ENCODE measurements at regions not wholly inside any gene's neighbourhood (a gene's known extent, or its start where the extent isn't known, plus 50 kb on each side); places are given as distances from the start of the nearest gene placed in this dataset.

DNA sequence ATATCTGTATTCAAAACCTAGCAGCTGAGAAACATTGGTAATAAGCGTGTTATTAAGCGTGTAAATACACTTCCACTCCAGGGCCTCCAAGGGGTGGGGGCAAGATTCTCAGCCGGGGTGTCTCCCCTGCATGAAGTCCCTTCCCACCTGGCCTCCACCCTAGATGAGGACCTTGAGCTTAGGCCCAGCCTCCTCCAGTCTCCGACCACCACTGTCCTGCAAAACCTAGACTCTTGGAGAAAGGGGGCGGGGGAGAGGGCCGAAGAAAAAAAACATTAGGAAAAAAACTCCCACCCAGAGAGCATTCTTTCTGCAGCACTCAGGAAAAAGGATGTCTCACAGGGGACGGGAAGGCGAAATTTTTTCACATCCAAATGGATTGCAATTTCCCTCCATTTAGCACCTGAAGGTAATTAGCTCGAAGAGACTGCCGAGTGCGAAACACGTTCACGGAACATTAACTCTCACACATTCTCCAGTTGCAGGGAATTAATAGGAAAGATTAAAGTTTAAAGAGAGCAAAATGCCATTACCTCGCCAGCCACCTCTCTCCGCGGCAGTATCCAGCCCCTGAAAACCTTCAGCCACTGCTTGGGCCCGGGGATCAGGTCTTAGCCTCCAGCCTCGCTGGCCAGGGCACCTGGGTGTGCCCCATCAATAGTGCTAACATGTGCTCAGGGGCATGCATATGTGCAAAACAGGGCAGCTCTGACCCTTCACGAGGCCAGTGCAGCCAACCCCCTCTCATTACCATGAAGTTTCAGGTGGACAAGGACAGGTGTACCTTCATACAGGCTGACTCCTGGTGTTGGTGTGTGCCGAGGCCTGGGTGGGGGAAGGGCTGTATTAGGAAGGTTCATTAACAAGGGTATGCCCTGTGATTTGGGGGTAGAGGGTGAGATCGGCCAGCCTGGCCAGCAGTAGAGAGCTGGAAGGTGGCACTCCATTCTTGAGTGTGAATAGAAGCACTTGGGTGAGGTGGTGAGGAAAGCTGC, 77.2 kb downstream of the HIF1AN start:
- Mint-ChIP-seq H3K4me1 (no peaks in the 10 kb centered on the region), H3K36me3 (no peaks in the 10 kb centered on the region), H3K27me3 (ENCODE audit: low read depth in 2 of 2) (peaks cover 25 to 33% of the 10 kb centered on the region in 2 donors), H3K27ac (no peak overlapping the region), H3K4me3 (no peak overlapping the region), H3K9me3 (no peaks in the 10 kb centered on the region)
- H3K9me3 ChIP-seq (ENCODE audit: control insufficient read depth, insufficient read depth, low read length) = no peaks in the 10 kb centered on the region
- ATAC-seq (no peak), DNase-seq (no peak)
- H3K27me3 ChIP-seq (ENCODE audit: control insufficient read depth, insufficient read depth, low read length) = peaks cover 2% of the 10 kb centered on the region
- intact Hi-C loops (cut with micrococcal nuclease) = no loop called here
- TF ChIP-seq, protein P1, sequence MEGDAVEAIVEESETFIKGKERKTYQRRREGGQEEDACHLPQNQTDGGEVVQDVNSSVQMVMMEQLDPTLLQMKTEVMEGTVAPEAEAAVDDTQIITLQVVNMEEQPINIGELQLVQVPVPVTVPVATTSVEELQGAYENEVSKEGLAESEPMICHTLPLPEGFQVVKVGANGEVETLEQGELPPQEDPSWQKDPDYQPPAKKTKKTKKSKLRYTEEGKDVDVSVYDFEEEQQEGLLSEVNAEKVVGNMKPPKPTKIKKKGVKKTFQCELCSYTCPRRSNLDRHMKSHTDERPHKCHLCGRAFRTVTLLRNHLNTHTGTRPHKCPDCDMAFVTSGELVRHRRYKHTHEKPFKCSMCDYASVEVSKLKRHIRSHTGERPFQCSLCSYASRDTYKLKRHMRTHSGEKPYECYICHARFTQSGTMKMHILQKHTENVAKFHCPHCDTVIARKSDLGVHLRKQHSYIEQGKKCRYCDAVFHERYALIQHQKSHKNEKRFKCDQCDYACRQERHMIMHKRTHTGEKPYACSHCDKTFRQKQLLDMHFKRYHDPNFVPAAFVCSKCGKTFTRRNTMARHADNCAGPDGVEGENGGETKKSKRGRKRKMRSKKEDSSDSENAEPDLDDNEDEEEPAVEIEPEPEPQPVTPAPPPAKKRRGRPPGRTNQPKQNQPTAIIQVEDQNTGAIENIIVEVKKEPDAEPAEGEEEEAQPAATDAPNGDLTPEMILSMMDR (IDR thresholded peaks at IDR 0.05) = no peak
- 63% methylated on average over 21 of the region's 21 CpGs for WGBS (ENCODE audit: insufficient coverage)
- no peak overlapping the region for H3K27ac ChIP-seq (ENCODE audit: low read length)
- H3K4me1 ChIP-seq (ENCODE audit: control insufficient read depth, insufficient read depth, low read length) = no peaks in the 10 kb centered on the region
- H3K36me3 ChIP-seq (ENCODE audit: control insufficient read depth, insufficient read depth, low read length) = no peaks in the 10 kb centered on the region
- H3K4me3 ChIP-seq (ENCODE audit: low read length) = no peak overlapping the region

DNA sequence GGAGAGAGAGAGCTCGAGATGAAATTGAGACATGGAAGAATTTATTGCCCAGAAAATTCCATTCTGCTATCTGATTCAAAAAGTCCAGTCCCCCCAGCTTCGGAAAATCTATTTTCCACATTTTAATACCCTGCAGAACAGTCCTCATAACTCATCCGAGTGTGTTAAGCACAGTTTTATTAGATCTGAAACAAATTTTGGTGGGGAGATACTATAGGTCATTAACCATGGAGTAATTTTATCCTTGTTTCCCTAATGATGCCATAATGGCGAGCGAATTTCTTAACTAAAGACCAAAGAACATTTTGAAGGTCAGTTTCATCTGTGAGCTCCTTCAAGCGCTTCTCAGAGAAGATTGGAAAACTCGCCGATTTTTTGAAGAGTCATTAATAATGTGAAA, 78.1 kb downstream of the HIF1AN start:
- WGBS (ENCODE audit: insufficient coverage) = 78% methylated on average over 8 of the region's 8 CpGs
- H3K36me3 Mint-ChIP-seq = no peaks in the 10 kb centered on the region

DNA sequence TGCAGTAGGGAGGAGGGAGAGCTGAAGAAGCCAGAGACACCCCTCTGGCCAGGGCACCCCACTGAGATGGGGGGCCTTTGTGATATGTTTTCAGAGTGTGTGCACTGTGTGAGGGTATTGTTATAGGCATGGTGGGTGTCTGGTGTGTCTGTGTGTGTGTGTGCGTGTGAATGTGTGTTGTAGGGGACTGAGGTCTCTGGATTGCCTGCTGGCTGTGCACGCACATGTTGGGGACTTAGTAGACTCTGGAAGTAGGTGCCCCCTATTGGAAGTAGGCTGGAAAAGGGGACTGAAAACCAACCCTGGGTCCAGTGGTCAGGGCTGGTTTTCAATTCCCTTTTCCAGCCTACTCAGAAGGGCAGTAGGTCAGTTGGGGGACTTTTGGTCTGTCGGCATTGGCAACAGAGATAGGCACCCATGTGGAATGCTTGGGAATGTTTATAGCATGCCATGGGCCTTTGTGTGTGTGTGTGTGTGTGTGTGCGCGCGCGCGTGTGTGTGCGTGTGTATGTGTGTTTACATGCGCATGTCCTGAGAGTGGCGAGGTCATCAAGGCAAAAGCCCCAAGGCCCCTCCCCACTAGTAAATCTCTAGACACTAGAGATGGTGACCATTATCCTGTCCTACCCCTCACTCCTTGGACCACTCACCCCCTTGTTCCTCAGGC, 78.8 kb downstream of the HIF1AN start:
- DNase-seq = no peak
- Mint-ChIP-seq H3K9me3 (no peaks in the 10 kb centered on the region), H3K27me3 (ENCODE audit: low read depth in 2 of 2) (peaks cover 34 to 37% of the 10 kb centered on the region in 2 donors), H3K4me3 (no peak overlapping the region), H3K36me3 (no peaks in the 10 kb centered on the region), H3K27ac (no peak overlapping the region), H3K4me1 (no peaks in the 10 kb centered on the region)
- intact Hi-C loops (cut with micrococcal nuclease) = no loop called here
- Histone ChIP-seq H3K9me3 (ENCODE audit: control insufficient read depth, insufficient read depth, low read length) (no peaks in the 10 kb centered on the region), H3K27ac (ENCODE audit: low read length) (no peak overlapping the region), H3K4me1 (ENCODE audit: control insufficient read depth, insufficient read depth, low read length) (no peaks in the 10 kb centered on the region), H3K4me3 (ENCODE audit: low read length) (no peak overlapping the region), H3K36me3 (ENCODE audit: control insufficient read depth, insufficient read depth, low read length) (no peaks in the 10 kb centered on the region), H3K27me3 (ENCODE audit: control insufficient read depth, insufficient read depth, low read length) (no peaks in the 10 kb centered on the region)
- 74% methylated on average over 4 of the region's 11 CpGs for WGBS (ENCODE audit: insufficient coverage)
- TF ChIP-seq, protein P1 (IDR thresholded peaks at IDR 0.05) = no peak
- peak in 1 of 3 donors; percentile 15 for ATAC-seq

More for the DNA sequence above, 78.1 kb downstream of the HIF1AN start:
- peaks cover 27 to 30% of the 10 kb centered on the region in 2 donors for H3K27me3 Mint-ChIP-seq (ENCODE audit: low read depth in 2 of 2)
- TF ChIP-seq, protein P1 (IDR thresholded peaks at IDR 0.05) = no peak
- H3K27me3 ChIP-seq (ENCODE audit: control insufficient read depth, insufficient read depth, low read length) = no peaks in the 10 kb centered on the region
- no peaks in the 10 kb centered on the region for H3K4me1 ChIP-seq (ENCODE audit: control insufficient read depth, insufficient read depth, low read length)
- no peaks in the 10 kb centered on the region for H3K9me3 Mint-ChIP-seq
- no peak overlapping the region for H3K4me3 Mint-ChIP-seq
- intact Hi-C loops (cut with micrococcal nuclease) = no loop called here
- H3K4me1 Mint-ChIP-seq = no peaks in the 10 kb centered on the region
- H3K27ac Mint-ChIP-seq = no peak overlapping the region
- no peak overlapping the region for H3K27ac ChIP-seq (ENCODE audit: low read length)
- no peak for DNase-seq
- no peaks in the 10 kb centered on the region for H3K36me3 ChIP-seq (ENCODE audit: control insufficient read depth, insufficient read depth, low read length)
- no peak for ATAC-seq
- H3K9me3 ChIP-seq (ENCODE audit: control insufficient read depth, insufficient read depth, low read length) = no peaks in the 10 kb centered on the region
- H3K4me3 ChIP-seq (ENCODE audit: low read length) = no peak overlapping the region
